IPS-18a (cell line): ENCODE measurements at regions not wholly inside any gene's neighbourhood (a gene's known extent, or its start where the extent isn't known, plus 50 kb on each side); places are given as distances from the start of the nearest gene placed in this dataset.
"Not testable (repeated sequence)": the region's sequence is repeated elsewhere in the genome, so short reads cannot be mapped to it uniquely, and the experiment has no call there.

Experiments used
- H3K27ac ChIP-seq: one replicate; pipeline ENCODE4 v1.5.1; 2013; ENCODE audit warnings: low read length
- H3K27me3 ChIP-seq: one replicate; pipeline ENCODE4 v1.6.1; 2013; ENCODE audit warnings: mild to moderate bottlenecking, low read length; ENCODE audit not compliant: control insufficient read depth, insufficient read depth
- H3K36me3 ChIP-seq: one replicate; pipeline ENCODE4 v1.6.1; 2013; ENCODE audit warnings: low read depth, low read length; ENCODE audit not compliant: control insufficient read depth
- H3K4me1 ChIP-seq: one replicate; pipeline ENCODE4 v1.6.1; 2013; ENCODE audit warnings: low read depth, low read length; ENCODE audit not compliant: control insufficient read depth
- H3K4me3 ChIP-seq: one replicate; pipeline ENCODE4 v1.5.1; 2013; ENCODE audit warnings: low read length
- H3K9ac ChIP-seq: one replicate; pipeline ENCODE4 v1.6.1; 2013; ENCODE audit warnings: mild to moderate bottlenecking, low read length, moderate library complexity
- H3K9me3 ChIP-seq: one replicate; pipeline ENCODE4 v1.6.1; 2013; ENCODE audit warnings: low read depth, low read length; ENCODE audit not compliant: control insufficient read depth

- not testable (repeated sequence) for H3K9me3 ChIP-seq, H3K9ac ChIP-seq, H3K4me3 ChIP-seq, H3K27me3 ChIP-seq, H3K36me3 ChIP-seq
- Histone ChIP-seq H3K27ac (peak overlapping the region; percentile 57), H3K4me1 (peaks cover 26% of the 10 kb centered on the region)
Measured at GRCh38 chr15:35245681-35246080, 160.6 kb upstream of the NANOGP8 start.

GRCh38 chr15:35244227-35244626, 159.1 kb upstream of the NANOGP8 start:
- Histone ChIP-seq H3K27ac (no peak overlapping the region), H3K4me3 (no peak overlapping the region), H3K9ac (no peak overlapping the region), H3K36me3 (no peaks in the 10 kb centered on the region), H3K9me3 (no peaks in the 10 kb centered on the region), H3K27me3 (no peaks in the 10 kb centered on the region), H3K4me1 (peaks cover 26% of the 10 kb centered on the region)

- no peak overlapping the region for H3K4me3 ChIP-seq
Measured at GRCh38 chr15:35243758-35244157, 158.7 kb upstream of the NANOGP8 start.

GRCh38 chr15:35239693-35240092, 154.6 kb upstream of the NANOGP8 start:
- H3K4me1 ChIP-seq, H3K9ac ChIP-seq, H3K4me3 ChIP-seq, H3K27ac ChIP-seq, H3K27me3 ChIP-seq, H3K9me3 ChIP-seq, H3K36me3 ChIP-seq: not testable (repeated sequence)

More at GRCh38 chr15:35243758-35244157, 158.7 kb upstream of the NANOGP8 start:
- Histone ChIP-seq H3K4me1 (peaks cover 26% of the 10 kb centered on the region), H3K9me3 (no peaks in the 10 kb centered on the region), H3K27ac (no peak overlapping the region), H3K27me3 (no peaks in the 10 kb centered on the region), H3K9ac (no peak overlapping the region), H3K36me3 (no peaks in the 10 kb centered on the region)

- H3K4me3 ChIP-seq, H3K4me1 ChIP-seq, H3K9ac ChIP-seq, H3K9me3 ChIP-seq, H3K36me3 ChIP-seq, H3K27me3 ChIP-seq, H3K27ac ChIP-seq: not testable (repeated sequence)
Measured at GRCh38 chr15:35238448-35238847, 153.4 kb upstream of the NANOGP8 start.

GRCh38 chr15:35229085-35229484, 144.0 kb upstream of the NANOGP8 start:
- Histone ChIP-seq H3K36me3 (no peaks in the 10 kb centered on the region), H3K27me3 (no peaks in the 10 kb centered on the region), H3K9ac (no peak overlapping the region), H3K4me3 (no peak overlapping the region), H3K9me3 (no peaks in the 10 kb centered on the region), H3K27ac (no peak overlapping the region), H3K4me1 (no peaks in the 10 kb centered on the region)

GRCh38 chr15:35218215-35218614, 133.1 kb upstream of the NANOGP8 start:
- Histone ChIP-seq H3K36me3 (no peaks in the 10 kb centered on the region), H3K9ac (no peak overlapping the region)

GRCh38 chr15:35215093-35215492, 130.0 kb upstream of the NANOGP8 start:
- Histone ChIP-seq H3K9ac (no peak overlapping the region), H3K36me3 (no peaks in the 10 kb centered on the region), H3K4me1 (peaks cover 4% of the 10 kb centered on the region), H3K9me3 (no peaks in the 10 kb centered on the region), H3K27ac (no peak overlapping the region), H3K4me3 (no peak overlapping the region), H3K27me3 (no peaks in the 10 kb centered on the region)

More at GRCh38 chr15:35218215-35218614, 133.1 kb upstream of the NANOGP8 start:
- peaks cover under 1% of the 10 kb centered on the region for H3K4me1 ChIP-seq
- no peaks in the 10 kb centered on the region for H3K27me3 ChIP-seq
- H3K9me3 ChIP-seq = no peaks in the 10 kb centered on the region
- H3K4me3 ChIP-seq = no peak overlapping the region
- H3K27ac ChIP-seq = no peak overlapping the region

- Histone ChIP-seq H3K27ac (no peak overlapping the region), H3K4me1 (peaks cover 7% of the 10 kb centered on the region), H3K36me3 (no peaks in the 10 kb centered on the region), H3K4me3 (no peak overlapping the region), H3K27me3 (no peaks in the 10 kb centered on the region), H3K9me3 (no peaks in the 10 kb centered on the region), H3K9ac (no peak overlapping the region)
Measured at GRCh38 chr15:35211240-35211902, 126.3 kb upstream of the NANOGP8 start.

- Histone ChIP-seq H3K9ac (no peak overlapping the region), H3K27me3 (no peaks in the 10 kb centered on the region), H3K27ac (no peak overlapping the region), H3K9me3 (no peaks in the 10 kb centered on the region), H3K36me3 (no peaks in the 10 kb centered on the region), H3K4me3 (no peak overlapping the region), H3K4me1 (peaks cover 7% of the 10 kb centered on the region)
Measured at GRCh38 chr15:35210370-35210769, 125.3 kb upstream of the NANOGP8 start.

- Histone ChIP-seq H3K9ac (no peak overlapping the region), H3K27me3 (no peaks in the 10 kb centered on the region), H3K36me3 (no peaks in the 10 kb centered on the region), H3K4me1 (peaks cover 7% of the 10 kb centered on the region), H3K4me3 (no peak overlapping the region), H3K27ac (no peak overlapping the region), H3K9me3 (no peaks in the 10 kb centered on the region)
Measured at GRCh38 chr15:35209838-35210237, 124.7 kb upstream of the NANOGP8 start.

GRCh38 chr15:35208353-35208752, 123.3 kb upstream of the NANOGP8 start:
- Histone ChIP-seq H3K27me3 (no peaks in the 10 kb centered on the region), H3K36me3 (no peaks in the 10 kb centered on the region), H3K4me3 (no peak overlapping the region), H3K4me1 (peaks cover 7% of the 10 kb centered on the region), H3K27ac (no peak overlapping the region), H3K9me3 (no peaks in the 10 kb centered on the region), H3K9ac (no peak overlapping the region)
